ENCODE measurements at regions not wholly inside any gene's neighbourhood (a gene's known extent, or its start where the extent isn't known, plus 50 kb on each side); places are given as distances from the start of the nearest gene placed in this dataset.

GRCh38 chr14:26791117-26791806 is 193.4 kb upstream of the NOVA1 start:
- TF ChIP-seq ZBTB7A (IDR thresholded peaks at IDR 0.05; ENCODE audit: low read depth) (no peak), YY1 (IDR thresholded peaks at IDR 0.05; ENCODE audit: low read depth) (no peak), CREB1 (IDR thresholded peaks at IDR 0.05; ENCODE audit: low read depth) (no peak), FOXM1 (IDR thresholded peaks at IDR 0.05; ENCODE audit: borderline replicate concordance, low read depth) (no peak), EGR1 (IDR thresholded peaks at IDR 0.05) (no peak), USF1 (IDR thresholded peaks at IDR 0.05) (no peak), TCF12 (IDR thresholded peaks at IDR 0.05; ENCODE audit: low read depth) (no peak), TEAD4 (IDR thresholded peaks at IDR 0.05) (no peak), RAD21 (IDR thresholded peaks at IDR 0.05; ENCODE audit: low read depth) (no peak)

GRCh38 chr14:26794731-26795130 is 196.9 kb upstream of the NOVA1 start:
- TF ChIP-seq RAD21 (IDR thresholded peaks at IDR 0.05; ENCODE audit: low read depth) = no peak
- TF ChIP-seq TCF12 (IDR thresholded peaks at IDR 0.05; ENCODE audit: low read depth) = no peak
- no peak for TF ChIP-seq YY1 (IDR thresholded peaks at IDR 0.05; ENCODE audit: low read depth)
- TF ChIP-seq FOXM1 (IDR thresholded peaks at IDR 0.05; ENCODE audit: borderline replicate concordance, low read depth) = no peak
- no peak for TF ChIP-seq REST (IDR thresholded peaks at IDR 0.05; ENCODE audit: low read depth)
- no peak for TF ChIP-seq NFIC (IDR thresholded peaks at IDR 0.05)
- TF ChIP-seq MAX (IDR thresholded peaks at IDR 0.05) = no peak
- TF ChIP-seq TEAD4 (IDR thresholded peaks at IDR 0.05) = no peak
- no peak for TF ChIP-seq CREB1 (IDR thresholded peaks at IDR 0.05; ENCODE audit: low read depth)
- no peak for TF ChIP-seq CEBPB (IDR thresholded peaks at IDR 0.05)
- TF ChIP-seq EP300 (IDR thresholded peaks at IDR 0.05; ENCODE audit: borderline replicate concordance) = no peak
- TF ChIP-seq TAF1 (IDR thresholded peaks at IDR 0.05; ENCODE audit: low read depth) = no peak
- TF ChIP-seq ZBTB7A (IDR thresholded peaks at IDR 0.05; ENCODE audit: low read depth) = no peak
- no peak for TF ChIP-seq EGR1 (IDR thresholded peaks at IDR 0.05)
- no peak for TF ChIP-seq USF1 (IDR thresholded peaks at IDR 0.05)

- TF ChIP-seq FOXM1 (IDR thresholded peaks at IDR 0.05; ENCODE audit: borderline replicate concordance, low read depth) (no peak), CREB1 (IDR thresholded peaks at IDR 0.05; ENCODE audit: low read depth) (no peak), TCF12 (IDR thresholded peaks at IDR 0.05; ENCODE audit: low read depth) (no peak), CEBPB (IDR thresholded peaks at IDR 0.05) (no peak), EP300 (IDR thresholded peaks at IDR 0.05; ENCODE audit: borderline replicate concordance) (no peak), RAD21 (IDR thresholded peaks at IDR 0.05; ENCODE audit: low read depth) (no peak), EGR1 (IDR thresholded peaks at IDR 0.05) (no peak), TAF1 (IDR thresholded peaks at IDR 0.05; ENCODE audit: low read depth) (no peak), REST (IDR thresholded peaks at IDR 0.05; ENCODE audit: low read depth) (no peak), ZBTB7A (IDR thresholded peaks at IDR 0.05; ENCODE audit: low read depth) (no peak), YY1 (IDR thresholded peaks at IDR 0.05; ENCODE audit: low read depth) (no peak), MAX (IDR thresholded peaks at IDR 0.05) (no peak), NFIC (IDR thresholded peaks at IDR 0.05) (no peak), TEAD4 (IDR thresholded peaks at IDR 0.05) (no peak), USF1 (IDR thresholded peaks at IDR 0.05) (no peak)
Measured at GRCh38 chr14:26808407-26808806, 210.6 kb upstream of the NOVA1 start.

- no peak for TF ChIP-seq REST (IDR thresholded peaks at IDR 0.05; ENCODE audit: low read depth)
- TF ChIP-seq USF1 (IDR thresholded peaks at IDR 0.05) = no peak
- TF ChIP-seq TEAD4 (IDR thresholded peaks at IDR 0.05) = no peak
- TF ChIP-seq MAX (IDR thresholded peaks at IDR 0.05) = no peak
- TF ChIP-seq RAD21 (IDR thresholded peaks at IDR 0.05; ENCODE audit: low read depth) = no peak
- no peak for TF ChIP-seq FOXM1 (IDR thresholded peaks at IDR 0.05; ENCODE audit: borderline replicate concordance, low read depth)
- TF ChIP-seq EP300 (IDR thresholded peaks at IDR 0.05; ENCODE audit: borderline replicate concordance) = no peak
- TF ChIP-seq CEBPB (IDR thresholded peaks at IDR 0.05) = no peak
- TF ChIP-seq NFIC (IDR thresholded peaks at IDR 0.05) = no peak
- no peak for TF ChIP-seq TCF12 (IDR thresholded peaks at IDR 0.05; ENCODE audit: low read depth)
Measured at GRCh38 chr14:26810631-26811030, 212.8 kb upstream of the NOVA1 start.
